H7 (cell line): ENCODE measurements at regions not wholly inside any gene's neighbourhood (a gene's known extent, or its start where the extent isn't known, plus 50 kb on each side); places are given as distances from the start of the nearest gene placed in this dataset.

Experiments
- DNase-seq: peaks from one replicate; pipeline ENCODE4 v3.0.0; 2012
- H3K27me3 ChIP-seq: 2 replicates; pipeline ENCODE4 v1.6.0; 2011; ENCODE audit warnings: mild to moderate bottlenecking, low read length; ENCODE audit not compliant: control insufficient read depth, insufficient read depth
- H3K36me3 ChIP-seq: replicated peaks from 2 replicates; pipeline ENCODE4 v1.5.1; 2011; ENCODE audit warnings: low read length; ENCODE audit not compliant: control insufficient read depth, insufficient read depth
- H3K4me3 ChIP-seq: 2 replicates; pipeline ENCODE4 v1.5.1; 2011; ENCODE audit warnings: low read depth, mild to moderate bottlenecking, control low read depth, low read length, moderate library complexity; ENCODE audit not compliant: insufficient read depth

- Histone ChIP-seq H3K36me3 (no peaks in the 10 kb centered on the region), H3K4me3 (no peak overlapping the region), H3K27me3 (no peaks in the 10 kb centered on the region)
- DNase-seq = no peak
These were observed 299.5 kb downstream of the MEF2C start for GRCh38 chr5:88583471-88583870.

DNA sequence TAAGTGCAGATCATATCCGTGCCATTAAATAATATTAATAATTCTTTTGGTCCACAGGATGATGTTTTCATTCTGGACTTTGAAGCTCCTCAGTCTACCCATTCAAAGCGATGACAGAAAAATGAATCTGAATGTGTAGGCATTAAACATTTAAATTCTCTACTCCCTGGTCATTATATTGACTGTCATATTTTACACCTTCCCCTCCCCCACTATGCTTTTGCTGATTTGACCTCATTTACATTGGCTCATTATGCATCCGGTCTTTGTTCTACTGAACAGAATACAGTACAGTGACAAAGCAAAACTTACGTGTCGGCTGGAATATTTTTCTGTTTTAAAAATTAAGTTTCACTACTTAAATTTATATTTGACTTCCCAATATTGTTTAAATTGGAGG, 289.7 kb upstream of the TMEM161B start:
- no peak overlapping the region for H3K4me3 ChIP-seq
- DNase-seq = no peak
- H3K36me3 ChIP-seq = no peaks in the 10 kb centered on the region
- no peaks in the 10 kb centered on the region for H3K27me3 ChIP-seq

DNA sequence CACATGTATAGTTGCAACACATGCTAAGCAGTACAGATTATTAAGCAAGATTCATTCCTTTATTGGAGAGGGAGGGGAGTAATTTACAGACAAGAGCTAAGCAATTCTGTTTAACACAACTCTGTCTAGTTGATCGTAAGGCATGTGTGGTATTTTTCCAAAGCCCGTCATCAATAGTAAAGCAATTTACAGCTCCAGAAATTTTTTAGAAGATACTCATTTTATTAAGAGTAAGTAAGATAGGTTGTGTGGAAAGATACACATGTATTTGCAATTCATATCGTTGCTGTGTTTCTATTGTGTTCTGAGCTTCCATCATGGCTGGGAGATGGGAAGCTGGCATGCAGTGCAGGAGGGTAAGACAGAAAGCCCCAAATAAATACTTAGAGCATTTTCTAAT, 289.2 kb upstream of the TMEM161B start:
- Histone ChIP-seq H3K36me3 (no peaks in the 10 kb centered on the region), H3K4me3 (no peak overlapping the region), H3K27me3 (no peaks in the 10 kb centered on the region)
- DNase-seq = no peak

DNA sequence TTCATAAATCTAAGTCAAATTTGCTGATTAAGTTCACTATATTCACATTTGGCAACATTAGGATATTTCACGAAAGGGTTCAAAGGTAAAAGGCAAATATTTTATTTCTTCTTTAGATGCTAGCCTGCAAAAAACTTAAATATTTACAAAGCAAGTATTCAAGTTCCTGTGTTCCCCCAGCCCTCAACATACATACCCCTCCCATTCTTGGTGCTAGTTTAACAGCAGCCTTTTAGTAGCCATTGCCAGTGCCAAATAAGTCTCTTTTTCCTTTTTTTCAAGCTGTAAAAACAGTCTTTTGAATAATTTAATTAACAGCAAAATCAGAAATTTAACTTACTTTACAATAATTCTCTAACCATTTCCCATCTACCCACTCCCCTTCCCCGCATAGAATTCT, 288.5 kb upstream of the TMEM161B start:
- Histone ChIP-seq H3K4me3 (no peak overlapping the region), H3K36me3 (no peaks in the 10 kb centered on the region), H3K27me3 (no peaks in the 10 kb centered on the region)
- DNase-seq = no peak

DNA sequence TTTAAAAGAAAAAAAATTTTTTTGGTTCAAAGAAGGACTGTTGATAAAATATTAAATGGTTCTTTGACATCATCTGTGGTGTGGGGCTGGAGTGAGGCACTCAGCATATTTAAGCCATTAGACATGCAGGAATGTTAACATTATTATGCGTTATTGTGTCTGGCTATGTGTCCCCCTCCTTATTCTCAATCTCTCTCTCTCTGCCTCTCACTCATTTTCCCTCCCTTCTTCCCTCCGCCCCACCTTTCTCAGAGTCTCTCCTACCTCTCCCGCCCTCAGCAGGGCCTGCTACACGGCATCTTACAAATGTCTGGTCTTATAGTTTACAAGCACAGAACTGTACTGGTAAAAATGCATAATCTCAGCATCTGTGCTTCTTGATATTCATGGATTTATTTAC, 287.8 kb upstream of the TMEM161B start:
- H3K27me3 ChIP-seq = no peaks in the 10 kb centered on the region
- H3K36me3 ChIP-seq = no peaks in the 10 kb centered on the region
- H3K4me3 ChIP-seq = no peak overlapping the region
- DNase-seq = peak; percentile 4

GRCh38 chr5:88555674-88556073, 287.0 kb upstream of the TMEM161B start:
- H3K4me3 ChIP-seq = no peak overlapping the region
- no peaks in the 10 kb centered on the region for H3K36me3 ChIP-seq
- DNase-seq = peak; percentile 4
- no peaks in the 10 kb centered on the region for H3K27me3 ChIP-seq

DNA sequence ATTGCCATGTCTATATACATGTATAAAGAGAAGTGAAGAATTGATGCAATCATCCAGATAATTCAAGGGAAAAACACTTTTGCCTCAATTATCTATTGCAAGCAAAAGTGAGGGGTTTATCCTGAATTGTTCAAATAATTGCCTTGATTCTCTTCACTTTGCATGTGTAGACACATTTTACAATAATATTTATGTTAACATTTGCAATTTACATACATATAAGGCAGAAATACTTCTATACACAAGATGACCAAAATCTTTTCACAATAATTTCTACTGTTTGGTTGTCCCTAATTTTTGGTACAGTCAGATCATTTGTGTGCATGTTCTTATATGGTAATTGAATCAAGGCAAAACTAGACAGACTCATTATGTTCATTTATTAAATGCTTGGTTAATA, 285.3 kb upstream of the TMEM161B start:
- Histone ChIP-seq H3K36me3 (no peaks in the 10 kb centered on the region), H3K4me3 (no peak overlapping the region), H3K27me3 (no peaks in the 10 kb centered on the region)
- DNase-seq = no peak

DNA sequence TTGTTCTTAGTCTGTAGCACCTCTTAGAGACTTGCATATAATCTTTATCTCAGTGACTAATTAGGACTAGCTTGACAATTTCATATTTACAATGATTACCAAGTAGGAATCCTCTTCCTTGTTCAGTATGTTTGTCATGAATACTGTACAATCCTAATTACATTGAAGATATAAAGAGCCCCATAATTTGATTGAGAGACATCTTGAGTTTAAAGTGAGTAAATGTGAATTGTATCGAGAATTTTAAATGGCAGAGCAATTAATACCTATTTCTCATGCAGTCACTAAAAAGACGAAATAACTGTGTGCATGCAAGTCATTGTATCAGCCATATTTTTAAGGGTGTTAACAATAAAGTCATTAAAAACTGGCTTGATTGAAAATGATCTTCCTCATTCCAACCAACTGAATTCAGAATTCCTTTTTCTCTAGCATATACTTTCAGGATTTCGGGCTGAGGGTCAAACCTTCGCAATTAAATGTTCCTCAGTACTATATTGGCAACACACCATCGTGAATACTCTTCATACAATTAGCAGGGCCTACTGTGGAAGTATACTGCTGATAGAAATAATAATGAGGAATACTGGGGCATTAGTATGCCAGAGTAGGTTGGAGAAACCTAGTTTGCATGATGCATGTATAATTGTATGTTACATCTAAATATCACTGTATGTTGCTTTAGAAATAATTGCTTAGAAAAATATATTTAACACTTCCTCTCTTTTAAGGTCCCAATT, 284.7 kb upstream of the TMEM161B start:
- Histone ChIP-seq H3K4me3 (no peak overlapping the region), H3K36me3 (no peaks in the 10 kb centered on the region), H3K27me3 (no peaks in the 10 kb centered on the region)
- no peak for DNase-seq

DNA sequence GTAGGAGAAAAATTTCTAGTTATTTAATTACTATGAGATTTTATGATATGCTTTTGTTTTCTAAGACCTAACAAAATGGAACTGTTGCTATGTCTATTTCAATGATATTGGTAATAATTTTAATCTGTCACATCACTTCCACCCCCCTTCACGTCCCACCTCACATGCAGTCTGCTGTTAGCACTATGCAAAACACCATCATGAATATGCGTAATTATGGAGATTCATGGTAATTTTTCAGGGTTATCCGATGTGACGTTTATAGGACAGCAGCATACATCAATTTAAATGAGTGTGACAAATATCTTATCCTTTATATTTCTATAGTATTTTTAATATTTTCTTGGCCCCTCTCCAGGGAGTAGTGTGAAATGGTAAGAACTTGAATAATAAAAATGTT, 283.8 kb upstream of the TMEM161B start:
- H3K36me3 ChIP-seq = no peaks in the 10 kb centered on the region
- H3K27me3 ChIP-seq = no peaks in the 10 kb centered on the region
- no peak overlapping the region for H3K4me3 ChIP-seq
- no peak for DNase-seq

GRCh38 chr5:88551724-88552345, 283.2 kb upstream of the TMEM161B start:
- Histone ChIP-seq H3K4me3 (no peak overlapping the region), H3K27me3 (no peaks in the 10 kb centered on the region), H3K36me3 (no peaks in the 10 kb centered on the region)
- no peak for DNase-seq

- no peak overlapping the region for H3K4me3 ChIP-seq
- H3K36me3 ChIP-seq = no peaks in the 10 kb centered on the region
- H3K27me3 ChIP-seq = no peaks in the 10 kb centered on the region
- DNase-seq = no peak
These were observed 282.1 kb upstream of the TMEM161B start for GRCh38 chr5:88550736-88551135.

DNA sequence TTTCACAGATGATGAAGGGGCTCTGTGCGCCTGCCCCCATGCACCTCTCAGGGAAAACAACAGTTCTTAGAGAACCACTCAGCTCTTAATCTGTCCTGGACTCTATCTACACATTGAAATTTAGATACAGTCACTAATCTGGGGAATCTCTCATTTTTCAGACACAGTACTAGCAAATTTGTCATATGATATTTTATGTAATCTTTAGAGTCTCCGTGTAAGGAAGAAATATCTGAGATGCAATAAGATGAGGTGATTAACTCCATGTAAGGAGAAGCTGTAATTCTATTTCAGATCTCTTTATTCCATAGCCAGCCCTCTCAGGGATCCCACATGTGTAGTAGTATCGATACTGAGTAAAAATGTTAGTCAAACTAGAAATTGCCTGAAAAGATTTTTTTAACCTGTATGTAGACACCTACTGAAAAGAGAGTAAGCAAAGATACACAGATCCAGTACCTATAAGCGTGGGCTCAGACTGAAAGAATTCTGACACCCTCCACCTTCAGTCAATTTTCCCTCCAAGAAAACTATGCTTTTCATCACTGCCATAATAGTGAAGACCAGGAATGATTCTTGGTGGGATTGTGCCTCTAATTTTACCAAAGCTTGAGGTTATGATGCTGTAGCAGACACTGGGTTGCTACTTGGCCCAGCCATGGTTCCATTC, 279.6 kb upstream of the TMEM161B start:
- Histone ChIP-seq H3K27me3 (no peaks in the 10 kb centered on the region), H3K36me3 (no peaks in the 10 kb centered on the region), H3K4me3 (no peak overlapping the region)
- DNase-seq = no peak

GRCh38 chr5:88545338-88545737, 276.7 kb upstream of the TMEM161B start:
- Histone ChIP-seq H3K27me3 (no peaks in the 10 kb centered on the region), H3K36me3 (no peaks in the 10 kb centered on the region), H3K4me3 (no peak overlapping the region)
- no peak for DNase-seq

- no peak for DNase-seq
- Histone ChIP-seq H3K27me3 (no peaks in the 10 kb centered on the region), H3K36me3 (no peaks in the 10 kb centered on the region), H3K4me3 (no peak overlapping the region)
These were observed 276.0 kb upstream of the TMEM161B start for GRCh38 chr5:88544671-88545070.

GRCh38 chr5:88544136-88544645, 275.5 kb upstream of the TMEM161B start:
- H3K27me3 ChIP-seq = no peaks in the 10 kb centered on the region
- DNase-seq = no peak

More at GRCh38 chr5:88544136-88544645, 275.5 kb upstream of the TMEM161B start:
- Histone ChIP-seq H3K36me3 (no peaks in the 10 kb centered on the region), H3K4me3 (no peak overlapping the region)
